Glomerular visceral epithelial cell (primary cell): ENCODE measurements at regions not wholly inside any gene's neighbourhood (a gene's known extent, or its start where the extent isn't known, plus 50 kb on each side); places are given as distances from the start of the nearest gene placed in this dataset.
A peak's percentile ranks its signal among the peaks of the same experiment; 100 is the strongest.

ENCODE experiments used
- DNase-seq: peaks from one replicate; pipeline ENCODE4 v3.0.0-alpha.2; 2016; ENCODE audit errors: extremely low spot score

- peak; percentile 91 for DNase-seq
These were observed 280.6 kb upstream of the SALL1 start for GRCh38 chr16:51431517-51432241.

DNA sequence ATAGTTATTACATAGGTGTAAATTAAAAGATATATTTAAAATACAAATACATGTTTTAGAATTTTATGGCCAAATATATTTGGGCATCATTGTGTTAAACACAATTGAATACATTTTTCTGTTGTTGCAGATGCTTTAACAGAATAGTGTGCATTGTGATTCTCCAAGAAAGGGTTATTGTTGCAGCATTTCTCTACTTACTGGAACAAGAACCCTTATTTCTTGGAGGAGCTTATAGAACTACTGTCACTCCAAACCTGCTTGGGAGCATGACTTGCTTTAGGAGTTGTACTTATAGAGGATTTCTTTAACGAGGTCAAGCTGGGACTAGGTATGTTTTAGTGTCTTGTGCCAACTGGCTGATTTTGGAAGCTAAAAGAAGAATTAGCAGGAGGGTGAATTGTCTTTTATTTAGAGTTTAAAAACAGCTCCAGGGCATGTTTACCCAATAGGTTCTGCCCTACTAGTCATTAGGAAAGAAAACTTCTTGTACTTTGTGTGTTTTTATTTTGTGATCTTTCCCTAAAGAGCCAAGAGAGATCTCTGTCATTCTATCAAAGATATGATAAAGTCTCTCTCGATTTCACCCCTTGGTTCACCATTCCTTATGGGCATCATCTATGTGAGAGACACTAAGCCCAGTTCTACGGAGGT, 279.8 kb upstream of the SALL1 start:
- DNase-seq, result no peak

DNA sequence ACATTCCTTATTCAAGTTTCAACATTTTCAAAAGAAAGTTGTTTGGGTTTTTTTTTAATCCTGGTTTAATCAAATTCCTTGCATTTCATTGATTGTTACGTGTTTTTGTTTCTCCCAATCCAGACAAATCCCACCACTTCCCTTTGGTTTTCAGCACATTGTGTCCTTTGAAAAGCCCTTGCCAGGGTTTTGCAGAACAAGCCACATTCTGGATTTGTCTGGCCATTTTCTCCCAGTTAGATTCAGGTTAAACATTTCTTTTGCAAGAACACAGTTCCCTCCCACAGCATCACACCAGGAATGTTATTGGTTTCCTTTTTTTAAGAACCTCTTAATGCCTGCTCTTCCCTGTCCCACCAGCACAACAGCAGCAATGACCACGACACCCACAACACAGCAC, 278.0 kb upstream of the SALL1 start:
- DNase-seq, result no peak

GRCh38 chr16:51427085-51427484, 276.0 kb upstream of the SALL1 start:
- no peak for DNase-seq

DNA sequence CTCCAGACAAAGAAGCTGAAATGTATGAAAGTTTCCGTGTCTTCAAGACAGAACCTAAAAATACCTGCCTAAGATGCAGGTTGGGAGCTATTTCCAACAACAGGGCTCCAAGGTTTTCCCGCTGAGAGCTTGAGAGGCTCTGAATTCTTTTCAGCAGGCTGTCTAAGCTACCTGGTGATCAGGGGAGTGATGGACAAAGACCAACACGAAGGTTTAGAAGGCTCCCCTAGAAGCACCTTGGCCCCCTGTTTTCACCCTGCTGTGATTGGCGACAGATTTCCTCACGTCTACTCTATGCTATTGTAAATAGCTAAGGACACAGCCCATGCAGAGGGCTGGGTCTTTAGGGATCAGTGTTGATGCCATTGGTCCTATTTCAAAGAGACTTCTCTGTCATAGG, 275.2 kb upstream of the SALL1 start:
- DNase-seq, result no peak

- no peak for DNase-seq
These were observed 269.2 kb upstream of the SALL1 start for GRCh38 chr16:51420247-51420646.

DNA sequence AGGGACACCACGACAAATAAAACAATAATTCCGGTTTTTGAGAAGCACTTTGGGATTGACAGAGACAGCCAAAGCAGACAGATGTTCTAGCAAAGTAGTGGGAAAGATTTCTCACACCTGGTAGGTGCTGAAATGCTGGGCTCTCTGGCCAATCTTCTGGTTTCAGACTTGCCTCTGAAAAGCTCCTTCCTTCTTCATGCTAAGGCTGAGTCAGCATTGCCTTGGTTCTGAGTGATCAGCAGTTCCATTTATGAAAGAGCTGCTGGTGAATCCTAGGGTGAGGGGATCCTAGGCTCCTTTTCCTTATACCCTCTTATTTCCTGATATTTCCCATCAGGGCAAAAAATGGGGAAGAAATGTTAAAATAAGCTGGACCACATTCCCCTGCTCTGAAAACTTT, 268.7 kb upstream of the SALL1 start:
- DNase-seq, result no peak

- no peak for DNase-seq
These were observed 267.2 kb upstream of the SALL1 start for GRCh38 chr16:51418258-51418657.

GRCh38 chr16:51416926-51417325, 265.9 kb upstream of the SALL1 start:
- DNase-seq, result no peak

DNA sequence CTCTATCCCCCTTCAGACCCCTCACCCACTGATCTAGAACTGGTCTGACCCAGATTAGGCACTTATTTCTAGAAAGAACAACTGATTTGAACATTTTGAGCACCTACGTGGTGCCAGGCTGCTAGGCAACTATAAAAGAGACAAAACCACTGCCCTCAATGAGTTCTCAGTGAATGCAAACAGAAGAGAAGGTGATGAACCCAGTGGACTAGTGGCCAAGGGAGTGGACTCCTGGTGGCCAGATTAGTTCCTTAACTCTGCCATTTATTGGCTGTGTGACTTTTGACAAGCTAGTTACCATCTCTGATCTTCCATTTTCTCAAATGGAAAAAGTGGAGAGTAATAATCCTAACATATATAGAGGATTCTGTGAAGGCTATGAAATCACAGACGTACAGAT, 259.1 kb upstream of the SALL1 start:
- no peak for DNase-seq

- DNase-seq, result peak; percentile 15
These were observed 258.1 kb upstream of the SALL1 start for GRCh38 chr16:51409001-51409675.

GRCh38 chr16:51408357-51408756, 257.3 kb upstream of the SALL1 start:
- peak; percentile 80 for DNase-seq

DNA sequence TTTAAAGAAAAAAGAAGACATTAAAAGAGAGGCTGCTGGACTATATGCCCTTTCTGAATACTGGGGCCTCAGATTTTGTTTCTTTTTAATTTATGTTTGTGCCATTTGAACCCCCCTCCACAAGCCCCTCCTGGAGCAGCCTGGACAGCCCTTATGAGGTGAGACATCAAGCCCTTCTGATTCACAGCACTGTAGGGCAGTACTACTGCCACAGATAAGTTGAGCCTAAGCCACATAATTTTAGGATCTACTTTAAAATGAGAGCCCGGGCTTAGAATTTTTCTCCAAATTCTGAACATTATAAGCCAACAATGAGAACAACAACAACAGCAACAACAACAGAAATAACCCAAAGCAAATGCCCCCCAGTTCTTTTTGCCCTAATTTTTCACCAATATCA, 256.9 kb upstream of the SALL1 start:
- DNase-seq, result peak; percentile 50

DNA sequence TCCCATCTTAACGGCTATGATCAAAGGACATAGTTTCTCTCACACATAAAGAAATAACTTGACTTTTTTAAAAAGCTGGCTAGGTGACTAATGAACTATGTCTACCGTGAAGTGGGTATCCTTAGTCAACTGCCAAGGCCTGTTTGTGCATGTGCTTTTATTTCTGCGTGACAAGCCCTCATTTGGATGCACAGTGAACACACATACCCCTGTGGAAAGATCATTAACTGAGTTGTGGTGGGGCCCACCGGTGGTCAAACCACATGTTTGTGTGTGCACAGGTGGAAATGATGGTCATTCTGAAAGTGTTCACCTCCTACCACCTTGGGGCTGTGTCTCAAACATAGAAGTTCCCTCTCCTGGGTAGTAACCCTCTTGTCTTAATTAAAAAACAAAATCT, 256.1 kb upstream of the SALL1 start:
- DNase-seq, result peak; percentile 88

DNA sequence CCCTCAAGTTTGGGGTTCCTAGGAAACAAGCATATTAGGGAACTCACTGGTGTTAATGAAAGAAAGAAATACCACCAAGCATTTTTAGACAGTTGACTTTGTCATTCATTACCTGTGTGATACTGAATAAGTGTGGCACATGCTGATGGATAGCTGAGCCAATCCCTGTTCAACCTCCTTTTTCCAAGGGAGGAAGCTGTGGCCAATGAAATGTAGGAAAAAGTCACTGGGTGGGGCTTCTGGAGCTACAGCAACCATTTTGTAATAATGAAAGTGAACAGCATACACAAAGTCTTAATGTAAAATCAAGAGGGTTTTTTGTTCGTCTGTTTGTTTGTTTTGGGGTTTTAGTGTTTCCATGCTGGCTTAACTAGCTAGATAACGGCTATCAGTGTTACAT, 254.3 kb upstream of the SALL1 start:
- no peak for DNase-seq

GRCh38 chr16:51404386-51404785, 253.3 kb upstream of the SALL1 start:
- DNase-seq, result peak; percentile 26

DNA sequence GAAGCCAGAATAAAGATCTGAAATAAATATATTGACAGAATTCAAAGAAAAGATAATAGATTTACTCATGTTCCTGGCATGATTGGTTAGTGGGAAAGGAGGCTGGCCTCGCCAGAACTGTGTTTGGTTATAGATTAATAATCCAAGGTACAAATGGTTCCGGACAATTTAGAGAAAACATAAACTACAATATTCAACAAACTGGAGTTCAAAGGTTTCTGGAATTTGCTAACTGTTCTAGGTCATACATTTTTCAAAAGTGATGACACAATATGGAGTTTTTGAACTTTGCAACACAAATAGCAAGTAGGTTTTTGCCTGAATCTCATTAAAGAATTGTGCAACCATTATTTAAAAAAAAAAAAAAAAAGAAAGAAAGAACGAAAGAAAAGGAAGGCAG, 251.7 kb upstream of the SALL1 start:
- DNase-seq, result no peak

DNA sequence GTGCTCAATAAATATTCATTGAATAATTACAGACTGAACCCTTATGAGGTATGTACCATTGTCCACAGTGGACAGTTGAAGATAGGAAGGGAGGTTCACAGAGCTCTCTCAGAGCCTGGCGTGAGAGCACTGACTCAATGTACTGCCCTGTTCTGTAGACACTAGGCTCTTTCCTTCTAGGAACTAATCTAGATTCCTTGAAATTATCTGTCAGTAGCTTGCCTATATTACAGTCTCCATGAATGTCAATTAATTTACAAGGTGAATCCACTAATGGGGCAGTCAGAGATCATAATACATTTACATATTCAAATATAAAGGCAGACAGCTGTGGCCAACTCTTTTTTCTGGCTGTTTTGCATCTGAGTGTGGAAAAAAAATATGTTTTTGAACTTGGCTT, 251.2 kb upstream of the SALL1 start:
- DNase-seq, result no peak

- DNase-seq, result no peak
These were observed 250.6 kb upstream of the SALL1 start for GRCh38 chr16:51401673-51402072.

GRCh38 chr16:51399908-51400670, 249.0 kb upstream of the SALL1 start:
- no peak for DNase-seq

DNA sequence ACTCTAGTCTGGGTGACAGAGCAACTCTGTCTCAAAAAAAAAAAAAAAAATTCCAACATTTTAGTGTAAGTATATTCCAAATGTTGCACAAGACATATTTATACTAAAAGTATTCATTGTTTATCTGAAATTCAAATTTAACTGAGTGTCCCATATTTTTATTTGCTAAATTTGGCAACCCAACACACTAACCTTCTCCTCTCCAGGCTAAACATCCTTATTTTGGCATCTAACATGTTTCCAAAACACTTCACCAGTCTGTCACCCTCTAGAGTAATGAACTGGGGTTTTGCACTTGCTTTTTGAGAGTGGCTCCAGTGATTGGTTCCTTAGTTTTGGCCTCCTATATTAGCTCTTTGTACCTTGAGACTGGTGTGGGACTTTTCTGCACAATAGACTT, 243.4 kb upstream of the SALL1 start:
- no peak for DNase-seq

DNA sequence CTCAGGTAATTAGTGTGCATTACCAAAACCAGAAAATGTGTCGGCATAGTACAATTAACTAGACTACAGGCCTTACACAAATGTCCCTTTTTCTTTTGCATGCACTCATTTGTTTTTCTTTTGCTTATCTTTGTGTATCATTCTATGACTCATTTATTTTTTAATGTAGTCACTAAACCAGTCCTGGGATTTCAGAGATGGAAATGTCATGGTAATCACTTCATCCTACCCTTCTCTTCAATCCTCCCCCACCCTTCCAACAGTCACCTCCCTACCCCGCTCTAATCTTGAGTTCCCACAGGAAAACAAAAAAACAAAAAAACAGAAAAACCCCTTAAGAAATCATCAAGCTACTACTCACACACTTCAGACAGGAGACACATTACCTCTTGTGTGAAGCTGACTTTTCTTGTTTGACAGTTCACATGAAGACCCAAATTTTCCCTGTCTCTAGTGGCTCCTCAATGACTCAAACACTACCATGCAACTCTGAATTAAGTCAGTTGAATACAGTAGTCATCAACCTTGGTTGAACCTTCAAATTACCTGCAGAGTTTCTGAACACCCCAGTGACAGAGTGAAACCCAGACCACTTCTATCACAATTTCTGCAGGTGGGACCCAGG, 242.4 kb upstream of the SALL1 start:
- DNase-seq, result no peak
